ENCODE measurements at regions not wholly inside any gene's neighbourhood (a gene's known extent, or its start where the extent isn't known, plus 50 kb on each side); places are given as distances from the start of the nearest gene placed in this dataset.

DNA sequence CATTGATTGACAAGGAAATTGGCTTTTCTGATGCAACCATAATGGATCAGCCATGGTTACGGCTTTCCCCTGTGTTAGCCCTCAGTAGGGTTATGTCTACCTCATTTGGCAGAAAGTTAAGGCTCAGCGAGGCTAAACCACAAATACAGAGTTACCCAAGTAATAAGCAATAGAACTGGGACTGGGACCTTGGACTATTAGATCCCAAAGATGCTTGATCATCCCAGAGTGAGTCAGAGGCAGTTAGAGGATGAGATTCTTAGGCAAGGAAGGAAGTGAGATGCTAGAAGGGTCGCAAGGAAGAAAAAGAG lies 401.4 kb downstream of the TNS3 start:
- TF ChIP-seq, protein P1, sequence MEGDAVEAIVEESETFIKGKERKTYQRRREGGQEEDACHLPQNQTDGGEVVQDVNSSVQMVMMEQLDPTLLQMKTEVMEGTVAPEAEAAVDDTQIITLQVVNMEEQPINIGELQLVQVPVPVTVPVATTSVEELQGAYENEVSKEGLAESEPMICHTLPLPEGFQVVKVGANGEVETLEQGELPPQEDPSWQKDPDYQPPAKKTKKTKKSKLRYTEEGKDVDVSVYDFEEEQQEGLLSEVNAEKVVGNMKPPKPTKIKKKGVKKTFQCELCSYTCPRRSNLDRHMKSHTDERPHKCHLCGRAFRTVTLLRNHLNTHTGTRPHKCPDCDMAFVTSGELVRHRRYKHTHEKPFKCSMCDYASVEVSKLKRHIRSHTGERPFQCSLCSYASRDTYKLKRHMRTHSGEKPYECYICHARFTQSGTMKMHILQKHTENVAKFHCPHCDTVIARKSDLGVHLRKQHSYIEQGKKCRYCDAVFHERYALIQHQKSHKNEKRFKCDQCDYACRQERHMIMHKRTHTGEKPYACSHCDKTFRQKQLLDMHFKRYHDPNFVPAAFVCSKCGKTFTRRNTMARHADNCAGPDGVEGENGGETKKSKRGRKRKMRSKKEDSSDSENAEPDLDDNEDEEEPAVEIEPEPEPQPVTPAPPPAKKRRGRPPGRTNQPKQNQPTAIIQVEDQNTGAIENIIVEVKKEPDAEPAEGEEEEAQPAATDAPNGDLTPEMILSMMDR (IDR thresholded peaks at IDR 0.05; ENCODE audit: low read depth, low read length) = no peak
- TF ChIP-seq, protein P2, sequence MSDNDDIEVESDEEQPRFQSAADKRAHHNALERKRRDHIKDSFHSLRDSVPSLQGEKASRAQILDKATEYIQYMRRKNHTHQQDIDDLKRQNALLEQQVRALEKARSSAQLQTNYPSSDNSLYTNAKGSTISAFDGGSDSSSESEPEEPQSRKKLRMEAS (IDR thresholded peaks at IDR 0.05; ENCODE audit: low read depth, low read length) = no peak
- no peak for TF ChIP-seq POLR2A (IDR thresholded peaks at IDR 0.05; ENCODE audit: extremely low read depth, insufficient read length)
